CD4-positive, alpha-beta memory T cell (primary cell): ENCODE measurements at regions not wholly inside any gene's neighbourhood (a gene's known extent, or its start where the extent isn't known, plus 50 kb on each side); places are given as distances from the start of the nearest gene placed in this dataset.

ENCODE experiments used
- CTCF ChIA-PET: fragments of 350-600 bp; sonication (Branson Sonifier 250); formaldehyde crosslinking; loops from one replicate; lab custom pipeline; 2021; ENCODE audit warnings: inconsistent platforms; ENCODE audit not compliant: partially characterized antibody; lab: Charles Lee
- POLR2A ChIA-PET: fragments of 350-600 bp; sonication (Branson Sonifier 250); formaldehyde crosslinking; loops from one replicate; lab custom pipeline; 2021; ENCODE audit not compliant: partially characterized antibody; lab: Charles Lee
- DNase-seq, 5 donors: peaks; one replicate each; pipeline versions ENCODE4 v3.0.0 to v3.0.0-alpha.2; 2020 to 2022; ENCODE audit warnings: mixed read lengths in 1 of 5
- H3K27ac ChIP-seq: one replicate; pipeline ENCODE4 v1.7.0; 2013; ENCODE audit warnings: low read depth, low read length
- H3K27me3 ChIP-seq: 2 replicates; pipeline ENCODE4 v1.7.0; 2013; ENCODE audit warnings: mild to moderate bottlenecking, low read length, moderate library complexity; ENCODE audit not compliant: insufficient read depth
- H3K36me3 ChIP-seq: 2 replicates; pipeline ENCODE4 v1.7.0; 2013; ENCODE audit warnings: mild to moderate bottlenecking, low read length, moderate library complexity; ENCODE audit not compliant: insufficient read depth
- H3K4me1 ChIP-seq: 2 replicates; pipeline ENCODE4 v1.7.0; 2013; ENCODE audit warnings: mild to moderate bottlenecking, low read length, moderate library complexity; ENCODE audit not compliant: insufficient read depth
- H3K4me3 ChIP-seq, 2 donors: one replicate each; pipeline ENCODE4 v1.7.0; 2013; ENCODE audit warnings: low read length in 2 of 2, mild to moderate bottlenecking in 1 of 2
- H3K9me3 ChIP-seq, 2 donors: one replicate each; pipeline ENCODE4 v1.7.0; 2013; ENCODE audit warnings: low read length in 2 of 2, control low read depth in 1 of 2; ENCODE audit not compliant: control insufficient read depth in 1 of 2
- H3K27ac Mint-ChIP-seq, 7 donors: one replicate each; pipeline ENCODE4 v1.8.0; 2020 to 2021; ENCODE audit warnings: mixed read lengths in 7 of 7, mild to moderate bottlenecking in 6 of 7, inconsistent platforms in 3 of 7, moderate library complexity in 3 of 7
- H3K27me3 Mint-ChIP-seq, 2 donors: one replicate each; pipeline ENCODE4 v1.8.0; 2020 to 2021; ENCODE audit warnings: mixed read lengths in 2 of 2
- H3K36me3 Mint-ChIP-seq, 2 donors: one replicate each; pipeline ENCODE4 v1.8.0; 2020 to 2021; ENCODE audit warnings: mixed read lengths in 2 of 2, inconsistent platforms in 1 of 2, mild to moderate bottlenecking in 1 of 2
- H3K4me1 Mint-ChIP-seq, 4 donors: one replicate each; pipeline ENCODE4 v1.8.0; 2020 to 2021; ENCODE audit warnings: mixed read lengths in 4 of 4, mild to moderate bottlenecking in 1 of 4
- H3K4me3 Mint-ChIP-seq, 8 donors: one replicate each; pipeline ENCODE4 v1.8.0; 2020 to 2021; ENCODE audit warnings: mixed read lengths in 8 of 8, mild to moderate bottlenecking in 7 of 8, moderate library complexity in 6 of 8, inconsistent platforms in 3 of 8
- H3K9me3 Mint-ChIP-seq, 8 donors: one replicate each; pipeline ENCODE4 v1.8.0; 2020 to 2021; ENCODE audit warnings: mixed read lengths in 8 of 8, mild to moderate bottlenecking in 5 of 8, inconsistent platforms in 3 of 8, moderate library complexity in 1 of 8
- intact Hi-C: fragments of 100-400 bp; cut with micrococcal nuclease; formaldehyde crosslinking; loops from one replicate; pipeline ENCODE4 v1.15.1; 2023

- H3K4me1 ChIP-seq, result no peaks in the 10 kb centered on the region
- no peaks in the 10 kb centered on the region for H3K36me3 Mint-ChIP-seq
- DNase-seq, result no peak
- H3K4me3 ChIP-seq, result no peak overlapping the region
- ChIA-PET CTCF (no interaction called here), POLR2A (no interaction called here)
- H3K27ac ChIP-seq, result no peak overlapping the region
- intact Hi-C loops, result no loop called here
- H3K4me3 Mint-ChIP-seq, result no peak overlapping the region
- H3K4me1 Mint-ChIP-seq, result no peaks in the 10 kb centered on the region
- peaks cover 0 to 4% (median 0%) of the 10 kb centered on the region in 8 donors for H3K9me3 Mint-ChIP-seq
- no peak overlapping the region for H3K27ac Mint-ChIP-seq
- peaks cover 2 to 5% of the 10 kb centered on the region in 2 donors for H3K27me3 Mint-ChIP-seq
- H3K9me3 ChIP-seq, result no peaks in the 10 kb centered on the region
- H3K27me3 ChIP-seq, result peaks cover 3% of the 10 kb centered on the region
- no peaks in the 10 kb centered on the region for H3K36me3 ChIP-seq
Measured at GRCh38 chr2:39506215-39506614, 69.1 kb upstream of the MAP4K3 start.

GRCh38 chr2:39508198-39508597, 71.1 kb upstream of the MAP4K3 start:
- Mint-ChIP-seq H3K36me3 (no peaks in the 10 kb centered on the region), H3K4me1 (peaks cover 0 to 4% (median under 1%) of the 10 kb centered on the region in 4 donors), H3K27me3 (peaks cover 2 to 3% of the 10 kb centered on the region in 2 donors), H3K27ac (no peak overlapping the region), H3K4me3 (no peak overlapping the region), H3K9me3 (no peaks in the 10 kb centered on the region)
- H3K36me3 ChIP-seq, result no peaks in the 10 kb centered on the region
- no peak overlapping the region for H3K4me3 ChIP-seq
- H3K27me3 ChIP-seq, result peaks cover 3% of the 10 kb centered on the region
- DNase-seq, result no peak
- H3K27ac ChIP-seq, result no peak overlapping the region
- no peaks in the 10 kb centered on the region for H3K9me3 ChIP-seq
- CTCF ChIA-PET, result no interaction called here
- no peaks in the 10 kb centered on the region for H3K4me1 ChIP-seq
- intact Hi-C loops, result no loop called here
- POLR2A ChIA-PET, result no interaction called here

- intact Hi-C loops, result no loop called here
- Histone ChIP-seq H3K4me1 (no peaks in the 10 kb centered on the region), H3K4me3 (no peak overlapping the region), H3K36me3 (no peaks in the 10 kb centered on the region), H3K27ac (no peak overlapping the region), H3K9me3 (no peaks in the 10 kb centered on the region), H3K27me3 (no peaks in the 10 kb centered on the region)
- no peaks in the 10 kb centered on the region for H3K27me3 Mint-ChIP-seq
- no peak overlapping the region for H3K4me3 Mint-ChIP-seq
- DNase-seq, result no peak
- H3K36me3 Mint-ChIP-seq, result no peaks in the 10 kb centered on the region
- ChIA-PET POLR2A (no interaction called here), CTCF (interaction anchor here (1.5 kb wide), 1 partner anchor 14 kb away, joined by 3 read pairs; no protein-coding TSS in a partner anchor)
- H3K4me1 Mint-ChIP-seq, result peaks cover 2 to 9% (median 6%) of the 10 kb centered on the region in 4 donors
- no peaks in the 10 kb centered on the region for H3K9me3 Mint-ChIP-seq
- no peak overlapping the region for H3K27ac Mint-ChIP-seq
Measured at GRCh38 chr2:39510140-39510539, 73.1 kb upstream of the MAP4K3 start.

- Mint-ChIP-seq H3K9me3 (no peaks in the 10 kb centered on the region), H3K4me1 (peaks cover 2 to 9% (median 6%) of the 10 kb centered on the region in 4 donors), H3K27ac (no peak overlapping the region), H3K4me3 (no peak overlapping the region), H3K36me3 (no peaks in the 10 kb centered on the region), H3K27me3 (no peaks in the 10 kb centered on the region)
- ChIA-PET POLR2A (no interaction called here), CTCF (interaction anchor here (1.5 kb wide), 1 partner anchor 13 kb away, joined by 3 read pairs; no protein-coding TSS in a partner anchor)
- Histone ChIP-seq H3K36me3 (no peaks in the 10 kb centered on the region), H3K4me3 (no peak overlapping the region), H3K9me3 (no peaks in the 10 kb centered on the region), H3K27ac (no peak overlapping the region), H3K27me3 (no peaks in the 10 kb centered on the region), H3K4me1 (no peaks in the 10 kb centered on the region)
- no peak for DNase-seq
- intact Hi-C loops, result no loop called here
Measured at GRCh38 chr2:39511219-39511604, 74.1 kb upstream of the MAP4K3 start.

- peaks cover 2 to 9% (median 6%) of the 10 kb centered on the region in 4 donors for H3K4me1 Mint-ChIP-seq
- no peak overlapping the region for H3K27ac Mint-ChIP-seq
- H3K36me3 ChIP-seq, result no peaks in the 10 kb centered on the region
- H3K36me3 Mint-ChIP-seq, result no peaks in the 10 kb centered on the region
- no peaks in the 10 kb centered on the region for H3K27me3 Mint-ChIP-seq
- no peak overlapping the region for H3K4me3 Mint-ChIP-seq
- no peaks in the 10 kb centered on the region for H3K4me1 ChIP-seq
- intact Hi-C loops, result no loop called here
- CTCF ChIA-PET, result no interaction called here
- POLR2A ChIA-PET, result no interaction called here
- no peak for DNase-seq
- H3K9me3 Mint-ChIP-seq, result no peaks in the 10 kb centered on the region
- no peaks in the 10 kb centered on the region for H3K27me3 ChIP-seq
- no peak overlapping the region for H3K4me3 ChIP-seq
- H3K9me3 ChIP-seq, result no peaks in the 10 kb centered on the region
- no peak overlapping the region for H3K27ac ChIP-seq
Measured at GRCh38 chr2:39511605-39512433, 74.7 kb upstream of the MAP4K3 start.

- H3K9me3 Mint-ChIP-seq, result no peaks in the 10 kb centered on the region
- intact Hi-C loops, result no loop called here
Measured at GRCh38 chr2:39512434-39512935, 75.4 kb upstream of the MAP4K3 start.

GRCh38 chr2:39512941-39513340, 75.9 kb upstream of the MAP4K3 start:
- no peaks in the 10 kb centered on the region for H3K4me1 ChIP-seq
- no peak overlapping the region for H3K4me3 ChIP-seq
- CTCF ChIA-PET, result no interaction called here
- H3K9me3 ChIP-seq, result no peaks in the 10 kb centered on the region
- Mint-ChIP-seq H3K36me3 (no peaks in the 10 kb centered on the region), H3K27me3 (no peaks in the 10 kb centered on the region), H3K4me1 (peaks cover 2 to 9% (median 6%) of the 10 kb centered on the region in 4 donors), H3K4me3 (no peak overlapping the region), H3K27ac (no peak overlapping the region), H3K9me3 (no peaks in the 10 kb centered on the region)
- POLR2A ChIA-PET, result no interaction called here
- DNase-seq, result no peak
- H3K36me3 ChIP-seq, result no peaks in the 10 kb centered on the region
- intact Hi-C loops, result no loop called here
- no peaks in the 10 kb centered on the region for H3K27me3 ChIP-seq
- no peak overlapping the region for H3K27ac ChIP-seq

More at GRCh38 chr2:39512434-39512935, 75.4 kb upstream of the MAP4K3 start:
- no peak overlapping the region for H3K4me3 Mint-ChIP-seq
- peaks cover 2 to 9% (median 6%) of the 10 kb centered on the region in 4 donors for H3K4me1 Mint-ChIP-seq
- no peaks in the 10 kb centered on the region for H3K4me1 ChIP-seq
- CTCF ChIA-PET, result no interaction called here
- H3K36me3 ChIP-seq, result no peaks in the 10 kb centered on the region
- no peak overlapping the region for H3K27ac Mint-ChIP-seq
- H3K27me3 Mint-ChIP-seq, result no peaks in the 10 kb centered on the region
- POLR2A ChIA-PET, result no interaction called here
- H3K36me3 Mint-ChIP-seq, result no peaks in the 10 kb centered on the region
- no peaks in the 10 kb centered on the region for H3K9me3 ChIP-seq
- no peaks in the 10 kb centered on the region for H3K27me3 ChIP-seq
- no peak overlapping the region for H3K4me3 ChIP-seq
- H3K27ac ChIP-seq, result no peak overlapping the region
- DNase-seq, result no peak
